ENCODE measurements at regions not wholly inside any gene's neighbourhood (a gene's known extent, or its start where the extent isn't known, plus 50 kb on each side); places are given as distances from the start of the nearest gene placed in this dataset.

DNA sequence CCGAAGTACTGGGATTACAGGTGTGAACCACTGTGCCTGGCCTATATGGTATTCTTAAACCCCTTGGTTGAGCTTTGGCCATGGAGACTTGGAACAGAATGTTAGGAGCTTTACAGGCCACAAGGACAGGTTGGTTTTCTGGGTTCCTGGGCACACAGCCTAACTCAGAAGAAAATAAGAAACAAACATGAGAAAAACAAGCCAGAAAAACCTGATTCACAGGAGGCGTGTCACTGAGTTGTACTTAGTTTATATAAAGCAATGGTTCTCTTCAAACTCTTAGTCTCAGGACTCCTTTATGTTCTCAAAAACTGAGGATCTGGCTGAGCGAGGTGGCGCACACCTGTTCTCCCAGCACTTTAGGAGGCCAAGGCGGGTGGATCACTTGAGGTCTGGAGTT lies 125.1 kb upstream of the SPATA13 start:
- TF ChIP-seq, protein P1, sequence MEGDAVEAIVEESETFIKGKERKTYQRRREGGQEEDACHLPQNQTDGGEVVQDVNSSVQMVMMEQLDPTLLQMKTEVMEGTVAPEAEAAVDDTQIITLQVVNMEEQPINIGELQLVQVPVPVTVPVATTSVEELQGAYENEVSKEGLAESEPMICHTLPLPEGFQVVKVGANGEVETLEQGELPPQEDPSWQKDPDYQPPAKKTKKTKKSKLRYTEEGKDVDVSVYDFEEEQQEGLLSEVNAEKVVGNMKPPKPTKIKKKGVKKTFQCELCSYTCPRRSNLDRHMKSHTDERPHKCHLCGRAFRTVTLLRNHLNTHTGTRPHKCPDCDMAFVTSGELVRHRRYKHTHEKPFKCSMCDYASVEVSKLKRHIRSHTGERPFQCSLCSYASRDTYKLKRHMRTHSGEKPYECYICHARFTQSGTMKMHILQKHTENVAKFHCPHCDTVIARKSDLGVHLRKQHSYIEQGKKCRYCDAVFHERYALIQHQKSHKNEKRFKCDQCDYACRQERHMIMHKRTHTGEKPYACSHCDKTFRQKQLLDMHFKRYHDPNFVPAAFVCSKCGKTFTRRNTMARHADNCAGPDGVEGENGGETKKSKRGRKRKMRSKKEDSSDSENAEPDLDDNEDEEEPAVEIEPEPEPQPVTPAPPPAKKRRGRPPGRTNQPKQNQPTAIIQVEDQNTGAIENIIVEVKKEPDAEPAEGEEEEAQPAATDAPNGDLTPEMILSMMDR (IDR thresholded peaks at IDR 0.05; ENCODE audit: low read depth, low read length): no peak
- TF ChIP-seq EZH2phosphoT487 (IDR thresholded peaks at IDR 0.05; ENCODE audit: low read depth): no peak

Data from OCI-LY3 (cell line).